Neural crest cell (in vitro differentiated cells): ENCODE measurements at regions not wholly inside any gene's neighbourhood (a gene's known extent, or its start where the extent isn't known, plus 50 kb on each side); places are given as distances from the start of the nearest gene placed in this dataset.
A peak's percentile ranks its signal among the peaks of the same experiment; 100 is the strongest.

Experiments used
- DNase-seq: peaks from one replicate; pipeline ENCODE4 v3.0.0; 2021; ENCODE audit warnings: low read depth, mixed read lengths, low spot score
- H3K27ac Mint-ChIP-seq: one replicate; pipeline ENCODE4 v1.8.0; 2021; ENCODE audit warnings: mild to moderate bottlenecking, mixed read lengths; ENCODE audit not compliant: unreplicated experiment
- H3K27me3 Mint-ChIP-seq: 2 replicates; pipeline ENCODE4 v1.8.0; 2021; ENCODE audit warnings: low read depth, mild to moderate bottlenecking, mixed read lengths
- H3K36me3 Mint-ChIP-seq: 2 replicates; pipeline ENCODE4 v1.8.0; 2021; ENCODE audit warnings: low read depth, mild to moderate bottlenecking, mixed read lengths
- H3K4me1 Mint-ChIP-seq: 2 replicates; pipeline ENCODE4 v1.8.0; 2021; ENCODE audit warnings: mixed read lengths
- H3K4me3 Mint-ChIP-seq: one replicate; pipeline ENCODE4 v1.8.0; 2021; ENCODE audit warnings: mild to moderate bottlenecking, mixed read lengths
- H3K9me3 Mint-ChIP-seq: 2 replicates; pipeline ENCODE4 v1.8.0; 2021; ENCODE audit warnings: mixed read lengths
- TF ChIP-seq, protein P1 (sequence below): fragments of 200-600 bp; sonication (generic); conservative IDR thresholded peaks from 2 replicates; pipeline ENCODE4 v1.5.0; 2021; ENCODE audit warnings: antibody characterized with exemption, mild to moderate bottlenecking

- Mint-ChIP-seq H3K4me1 (peaks cover 17% of the 10 kb centered on the region), H3K9me3 (no peaks in the 10 kb centered on the region), H3K27me3 (no peaks in the 10 kb centered on the region), H3K27ac (peak overlapping the region; percentile 68), H3K4me3 (no peak overlapping the region), H3K36me3 (no peaks in the 10 kb centered on the region)
- TF ChIP-seq, protein P1, sequence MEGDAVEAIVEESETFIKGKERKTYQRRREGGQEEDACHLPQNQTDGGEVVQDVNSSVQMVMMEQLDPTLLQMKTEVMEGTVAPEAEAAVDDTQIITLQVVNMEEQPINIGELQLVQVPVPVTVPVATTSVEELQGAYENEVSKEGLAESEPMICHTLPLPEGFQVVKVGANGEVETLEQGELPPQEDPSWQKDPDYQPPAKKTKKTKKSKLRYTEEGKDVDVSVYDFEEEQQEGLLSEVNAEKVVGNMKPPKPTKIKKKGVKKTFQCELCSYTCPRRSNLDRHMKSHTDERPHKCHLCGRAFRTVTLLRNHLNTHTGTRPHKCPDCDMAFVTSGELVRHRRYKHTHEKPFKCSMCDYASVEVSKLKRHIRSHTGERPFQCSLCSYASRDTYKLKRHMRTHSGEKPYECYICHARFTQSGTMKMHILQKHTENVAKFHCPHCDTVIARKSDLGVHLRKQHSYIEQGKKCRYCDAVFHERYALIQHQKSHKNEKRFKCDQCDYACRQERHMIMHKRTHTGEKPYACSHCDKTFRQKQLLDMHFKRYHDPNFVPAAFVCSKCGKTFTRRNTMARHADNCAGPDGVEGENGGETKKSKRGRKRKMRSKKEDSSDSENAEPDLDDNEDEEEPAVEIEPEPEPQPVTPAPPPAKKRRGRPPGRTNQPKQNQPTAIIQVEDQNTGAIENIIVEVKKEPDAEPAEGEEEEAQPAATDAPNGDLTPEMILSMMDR: no peak
- DNase-seq: no peak
Measured at GRCh38 chr10:33935350-33935749, 600.9 kb upstream of the NRP1 start.

GRCh38 chr10:33930079-33930478, 595.6 kb upstream of the NRP1 start:
- TF ChIP-seq, protein P1: no peak
- no peak overlapping the region for H3K4me3 Mint-ChIP-seq
- peaks cover under 1% of the 10 kb centered on the region for H3K4me1 Mint-ChIP-seq
- H3K9me3 Mint-ChIP-seq: no peaks in the 10 kb centered on the region
- H3K27ac Mint-ChIP-seq: no peak overlapping the region
- H3K36me3 Mint-ChIP-seq: no peaks in the 10 kb centered on the region
- H3K27me3 Mint-ChIP-seq: no peaks in the 10 kb centered on the region
- DNase-seq: no peak

- no peak overlapping the region for H3K27ac Mint-ChIP-seq
- no peaks in the 10 kb centered on the region for H3K27me3 Mint-ChIP-seq
- no peaks in the 10 kb centered on the region for H3K36me3 Mint-ChIP-seq
- no peak overlapping the region for H3K4me3 Mint-ChIP-seq
- DNase-seq: no peak
- TF ChIP-seq, protein P1: no peak
- H3K9me3 Mint-ChIP-seq: no peaks in the 10 kb centered on the region
- H3K4me1 Mint-ChIP-seq: no peaks in the 10 kb centered on the region
Measured at GRCh38 chr10:33927347-33927746, 592.9 kb upstream of the NRP1 start.

DNA sequence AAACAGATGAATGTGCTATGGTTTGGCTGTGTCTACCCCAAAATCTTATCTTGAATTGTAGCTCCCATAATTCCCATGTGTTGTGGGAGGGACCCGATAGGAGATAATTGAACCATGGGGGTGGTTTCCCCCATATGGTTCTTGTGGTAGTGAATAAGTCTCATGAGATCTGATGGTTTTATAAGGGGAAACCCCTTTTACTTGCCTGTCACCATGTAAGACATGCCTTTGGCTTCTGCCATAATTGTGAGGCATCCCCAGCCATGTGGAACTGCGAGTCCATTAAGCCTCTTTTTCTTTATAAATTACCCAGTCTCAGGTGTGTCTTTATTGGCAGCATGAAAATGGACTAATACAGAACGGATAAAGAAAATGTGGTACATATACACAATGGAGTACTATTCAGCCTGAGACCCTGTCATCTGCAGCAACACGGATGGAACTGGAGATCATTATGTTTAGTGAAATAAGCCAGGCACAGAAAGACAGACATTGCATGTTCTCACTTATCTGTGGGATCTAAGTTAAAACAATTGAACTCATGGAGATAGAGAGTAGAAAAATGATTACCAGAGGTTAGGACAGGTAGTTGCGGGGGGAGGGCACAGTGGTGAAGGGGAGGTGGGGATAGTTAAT, 587.6 kb upstream of the NRP1 start:
- no peaks in the 10 kb centered on the region for H3K36me3 Mint-ChIP-seq
- H3K27ac Mint-ChIP-seq: no peak overlapping the region

GRCh38 chr10:33920351-33920750, 585.9 kb upstream of the NRP1 start:
- Mint-ChIP-seq H3K4me3 (no peak overlapping the region), H3K27ac (no peak overlapping the region), H3K4me1 (peaks cover 7% of the 10 kb centered on the region)

More for the DNA sequence above, 587.6 kb upstream of the NRP1 start:
- Mint-ChIP-seq H3K4me1 (peaks cover 7% of the 10 kb centered on the region), H3K9me3 (no peaks in the 10 kb centered on the region), H3K4me3 (no peak overlapping the region), H3K27me3 (no peaks in the 10 kb centered on the region)
- DNase-seq: no peak
- TF ChIP-seq, protein P1: no peak

More at GRCh38 chr10:33920351-33920750, 585.9 kb upstream of the NRP1 start:
- H3K9me3 Mint-ChIP-seq: no peaks in the 10 kb centered on the region
- TF ChIP-seq, protein P1: no peak
- H3K27me3 Mint-ChIP-seq: no peaks in the 10 kb centered on the region
- no peaks in the 10 kb centered on the region for H3K36me3 Mint-ChIP-seq
- DNase-seq: no peak
